GM18508 (cell line): ENCODE measurements at regions not wholly inside any gene's neighbourhood (a gene's known extent, or its start where the extent isn't known, plus 50 kb on each side); places are given as distances from the start of the nearest gene placed in this dataset.

Source experiments
- ATAC-seq: cut with Tn5 transposase; IDR thresholded peaks from one replicate; pipeline ENCODE4 v1.9.1; 2021; ENCODE audit warnings: moderate number of reproducible peaks; ENCODE audit not compliant: insufficient read depth, unreplicated experiment

GRCh38 chr6:14716499-14717146 is 529.2 kb upstream of the JARID2 start:
- ATAC-seq: no peak

GRCh38 chr6:14717307-14717706 is 528.6 kb upstream of the JARID2 start:
- ATAC-seq: no peak

- no peak for ATAC-seq
These were observed 527.0 kb upstream of the JARID2 start for GRCh38 chr6:14718861-14719260.

- ATAC-seq: no peak
These were observed 526.6 kb upstream of the JARID2 start for GRCh38 chr6:14719270-14719669.

- no peak for ATAC-seq
These were observed 525.3 kb upstream of the JARID2 start for GRCh38 chr6:14720411-14721102.

- no peak for ATAC-seq
These were observed 524.6 kb upstream of the JARID2 start for GRCh38 chr6:14721103-14721758.

GRCh38 chr6:14722001-14722562 is 523.8 kb upstream of the JARID2 start:
- no peak for ATAC-seq

- ATAC-seq: no peak
These were observed 523.2 kb upstream of the JARID2 start for GRCh38 chr6:14722704-14723103.

GRCh38 chr6:14723535-14724086 is 522.3 kb upstream of the JARID2 start:
- ATAC-seq: no peak

- no peak for ATAC-seq
These were observed 521.3 kb upstream of the JARID2 start for GRCh38 chr6:14724549-14724948.

- ATAC-seq: no peak
These were observed 518.9 kb upstream of the JARID2 start for GRCh38 chr6:14726816-14727493.

GRCh38 chr6:14727494-14728395 is 518.1 kb upstream of the JARID2 start:
- ATAC-seq: no peak

- ATAC-seq: no peak
These were observed 517.4 kb upstream of the JARID2 start for GRCh38 chr6:14728396-14729024.

- no peak for ATAC-seq
These were observed 516.6 kb upstream of the JARID2 start for GRCh38 chr6:14729129-14729871.

- ATAC-seq: no peak
These were observed 515.2 kb upstream of the JARID2 start for GRCh38 chr6:14730654-14731053.

GRCh38 chr6:14731611-14732010 is 514.3 kb upstream of the JARID2 start:
- ATAC-seq: no peak

GRCh38 chr6:14732226-14732843 is 513.5 kb upstream of the JARID2 start:
- ATAC-seq: no peak
